Tibial artery (tissue), 4 donors: ENCODE measurements at regions not wholly inside any gene's neighbourhood (a gene's known extent, or its start where the extent isn't known, plus 50 kb on each side); places are given as distances from the start of the nearest gene placed in this dataset.
A peak's percentile ranks its signal among the peaks of the same experiment; 100 is the strongest.

Experiments used
- DNase-seq, 2 donors: peaks; one replicate each; pipeline ENCODE4 v3.0.0-alpha.2; 2019
- H3K27ac ChIP-seq, 2 donors: fragments of 200-600 bp; sonication (generic) in 1 of 2; 1 replicate in 1 of 2; 2 replicates in 1 of 2; pipeline ENCODE4 v1.5.1; 2018 to 2019; ENCODE audit warnings: mild to moderate bottlenecking in 1 of 2
- H3K27me3 ChIP-seq, 2 donors: fragments of 200-600 bp; sonication (generic) in 1 of 2; one replicate each; pipeline versions ENCODE4 v1.5.1 to v1.6.0; 2016 to 2019
- H3K36me3 ChIP-seq, 3 donors: fragments of 200-600 bp; sonication (generic) in 2 of 3; one replicate each; pipeline ENCODE4 v1.5.1; 2016 to 2019; ENCODE audit warnings: mild to moderate bottlenecking in 2 of 3
- H3K4me1 ChIP-seq, 4 donors: fragments of 200-600 bp; sonication (generic) in 2 of 4; 1 replicate in 3 of 4; 2 replicates in 1 of 4; pipeline ENCODE4 v1.5.1; 2016 to 2019
- H3K4me3 ChIP-seq, 2 donors: fragments of 200-600 bp; sonication (generic) in 1 of 2; 1 replicate in 1 of 2; 2 replicates in 1 of 2; pipeline ENCODE4 v1.5.1; 2018 to 2019; ENCODE audit warnings: mild to moderate bottlenecking in 2 of 2
- H3K9me3 ChIP-seq, 3 donors: fragments of 200-600 bp; sonication (generic) in 1 of 3; one replicate each; pipeline ENCODE4 v1.5.1; 2016 to 2019
- intact Hi-C: fragments of 100-400 bp; cut with DNase I; formaldehyde crosslinking; loops from one replicate; pipeline ENCODE4 v1.15.0; 2023; ENCODE audit warnings: low total_unique reads
- TF ChIP-seq, protein P1 (sequence below), 2 experiments: fragments of 200-600 bp in 1 of 2; fragments of 450-650 bp in 1 of 2; IDR thresholded peaks; one replicate each; pipeline ENCODE4 v1.5.1; 2017 to 2019; ENCODE audit warnings: antibody characterized with exemption in 2 of 2, mild to moderate bottlenecking in 1 of 2, moderate library complexity in 1 of 2

GRCh38 chr17:12509801-12510200, 155.9 kb upstream of the MYOCD start:
- no peaks in the 10 kb centered on the region for H3K36me3 ChIP-seq
- H3K4me1 ChIP-seq = peaks cover 0 to 20% (median 0%) of the 10 kb centered on the region in 4 donors
- H3K9me3 ChIP-seq = no peaks in the 10 kb centered on the region
- H3K4me3 ChIP-seq = no peak overlapping the region
- intact Hi-C loops = no loop called here
- DNase-seq = no peak
- no peaks in the 10 kb centered on the region for H3K27me3 ChIP-seq
- TF ChIP-seq, protein P1, sequence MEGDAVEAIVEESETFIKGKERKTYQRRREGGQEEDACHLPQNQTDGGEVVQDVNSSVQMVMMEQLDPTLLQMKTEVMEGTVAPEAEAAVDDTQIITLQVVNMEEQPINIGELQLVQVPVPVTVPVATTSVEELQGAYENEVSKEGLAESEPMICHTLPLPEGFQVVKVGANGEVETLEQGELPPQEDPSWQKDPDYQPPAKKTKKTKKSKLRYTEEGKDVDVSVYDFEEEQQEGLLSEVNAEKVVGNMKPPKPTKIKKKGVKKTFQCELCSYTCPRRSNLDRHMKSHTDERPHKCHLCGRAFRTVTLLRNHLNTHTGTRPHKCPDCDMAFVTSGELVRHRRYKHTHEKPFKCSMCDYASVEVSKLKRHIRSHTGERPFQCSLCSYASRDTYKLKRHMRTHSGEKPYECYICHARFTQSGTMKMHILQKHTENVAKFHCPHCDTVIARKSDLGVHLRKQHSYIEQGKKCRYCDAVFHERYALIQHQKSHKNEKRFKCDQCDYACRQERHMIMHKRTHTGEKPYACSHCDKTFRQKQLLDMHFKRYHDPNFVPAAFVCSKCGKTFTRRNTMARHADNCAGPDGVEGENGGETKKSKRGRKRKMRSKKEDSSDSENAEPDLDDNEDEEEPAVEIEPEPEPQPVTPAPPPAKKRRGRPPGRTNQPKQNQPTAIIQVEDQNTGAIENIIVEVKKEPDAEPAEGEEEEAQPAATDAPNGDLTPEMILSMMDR (IDR thresholded peaks at IDR 0.05) = no peak
- H3K27ac ChIP-seq = no peak overlapping the region

GRCh38 chr17:12510535-12510934, 155.2 kb upstream of the MYOCD start:
- Histone ChIP-seq H3K4me1 (peaks cover 0 to 20% (median 0%) of the 10 kb centered on the region in 4 donors), H3K27ac (peak overlapping the region in 1 of 2 donors; percentile 15), H3K9me3 (no peaks in the 10 kb centered on the region), H3K27me3 (no peaks in the 10 kb centered on the region), H3K4me3 (no peak overlapping the region), H3K36me3 (no peaks in the 10 kb centered on the region)
- intact Hi-C loops = no loop called here
- DNase-seq = no peak
- TF ChIP-seq, protein P1 (IDR thresholded peaks at IDR 0.05) = no peak

DNA sequence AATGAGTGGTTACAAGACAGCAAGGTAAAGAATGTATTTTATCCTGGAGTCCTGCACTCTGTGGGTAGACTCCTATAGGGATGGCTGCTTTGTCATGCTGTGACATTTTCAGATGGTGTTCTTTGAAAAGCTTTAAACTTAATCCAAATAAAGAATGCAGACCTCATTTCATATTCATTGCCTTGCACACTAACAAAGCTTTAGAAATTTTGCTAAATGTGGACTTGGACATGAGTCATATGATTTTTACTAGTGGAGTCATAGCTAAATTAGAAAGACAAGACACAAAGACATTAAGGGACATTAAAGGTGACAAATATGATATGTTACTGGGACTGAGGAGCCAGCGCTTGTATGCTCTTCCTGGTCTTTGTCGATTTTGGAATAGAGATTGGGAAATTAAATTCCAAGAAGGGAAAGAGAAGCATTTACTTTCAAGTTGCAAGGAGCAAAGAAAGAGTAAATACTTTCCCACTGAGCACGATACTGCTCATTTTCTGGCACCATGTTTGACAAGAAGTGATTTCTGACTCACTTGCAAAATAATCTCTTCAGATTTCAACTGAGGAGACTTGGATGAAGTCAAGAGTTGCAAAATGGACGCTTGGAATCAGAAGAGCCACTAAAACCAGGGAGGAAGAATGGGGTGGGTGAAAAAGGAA, 152.9 kb upstream of the MYOCD start:
- H3K36me3 ChIP-seq = no peaks in the 10 kb centered on the region
- H3K27ac ChIP-seq = peak overlapping the region in 1 of 2 donors; percentile 9
- H3K4me1 ChIP-seq = peaks cover 0 to 20% (median 0%) of the 10 kb centered on the region in 4 donors
- DNase-seq = no peak
- no peaks in the 10 kb centered on the region for H3K27me3 ChIP-seq
- TF ChIP-seq, protein P1 (IDR thresholded peaks at IDR 0.05) = no peak
- no peaks in the 10 kb centered on the region for H3K9me3 ChIP-seq
- H3K4me3 ChIP-seq = no peak overlapping the region
- intact Hi-C loops = no loop called here

DNA sequence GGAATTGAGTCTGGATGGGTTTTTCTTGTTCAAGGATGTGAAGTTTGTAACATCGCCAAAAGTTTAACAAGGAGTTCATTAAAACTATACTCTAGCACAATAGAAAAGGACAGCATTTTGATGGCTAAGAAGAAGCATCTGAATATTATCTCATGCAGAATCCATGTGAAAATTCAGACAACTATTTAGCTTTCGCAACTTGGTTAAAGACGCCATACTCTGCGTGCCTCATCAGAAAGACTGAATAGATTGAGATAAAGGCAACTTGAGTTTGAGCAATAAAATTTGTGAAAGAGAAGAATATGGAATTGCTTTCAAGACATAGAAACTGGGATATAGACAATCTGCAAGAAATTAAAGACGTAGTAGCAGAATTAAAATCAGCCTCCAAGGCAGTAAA, 151.1 kb upstream of the MYOCD start:
- Histone ChIP-seq H3K36me3 (no peaks in the 10 kb centered on the region), H3K4me3 (no peak overlapping the region), H3K27me3 (no peaks in the 10 kb centered on the region), H3K9me3 (no peaks in the 10 kb centered on the region), H3K27ac (no peak overlapping the region), H3K4me1 (peaks cover 0 to 20% (median 0%) of the 10 kb centered on the region in 4 donors)
- TF ChIP-seq, protein P1 (IDR thresholded peaks at IDR 0.05) = no peak
- DNase-seq = no peak
- intact Hi-C loops = no loop called here

GRCh38 chr17:12519956-12520594, 145.6 kb upstream of the MYOCD start:
- intact Hi-C loops = no loop called here
- H3K9me3 ChIP-seq = no peaks in the 10 kb centered on the region
- H3K27me3 ChIP-seq = no peaks in the 10 kb centered on the region
- DNase-seq = no peak
- H3K27ac ChIP-seq = no peak overlapping the region
- no peaks in the 10 kb centered on the region for H3K36me3 ChIP-seq
- no peak overlapping the region for H3K4me3 ChIP-seq
- H3K4me1 ChIP-seq = peaks cover 0 to 23% (median 9%) of the 10 kb centered on the region in 4 donors
- TF ChIP-seq, protein P1 (IDR thresholded peaks at IDR 0.05) = no peak
